RWPE2 (cell line): ENCODE measurements at regions not wholly inside any gene's neighbourhood (a gene's known extent, or its start where the extent isn't known, plus 50 kb on each side); places are given as distances from the start of the nearest gene placed in this dataset.

ENCODE experiments used
- ATAC-seq: fragments of 200-7000 bp; cut with Tn5 transposase; 3 replicates; pipeline ENCODE4 v1.9.1; 2021; ENCODE audit warnings: low read depth
- DNase-seq: peaks from one replicate; pipeline ENCODE4 v3.0.0-alpha.2; 2020; ENCODE audit warnings: low spot score
- H3K27ac ChIP-seq: fragments of 450-650 bp; 2 replicates; pipeline ENCODE4 v1.5.1; 2017; ENCODE audit warnings: mild to moderate bottlenecking; ENCODE audit not compliant: poor library complexity, severe bottlenecking
- H3K27me3 ChIP-seq: fragments of 250-450 bp; sonication (Bioruptor Pico); 2 replicates; pipeline ENCODE4 v1.5.1; 2021; ENCODE audit warnings: mild to moderate bottlenecking, moderate library complexity; ENCODE audit not compliant: insufficient read depth, poor library complexity, severe bottlenecking
- H3K36me3 ChIP-seq: fragments of 250-450 bp; sonication (Bioruptor Pico); 2 replicates; pipeline ENCODE4 v1.5.1; 2020; ENCODE audit warnings: low read depth, mild to moderate bottlenecking, moderate library complexity
- H3K4me1 ChIP-seq: fragments of 250-450 bp; sonication (Bioruptor Pico); 2 replicates; pipeline ENCODE4 v1.5.1; 2021; ENCODE audit warnings: mild to moderate bottlenecking, moderate library complexity; ENCODE audit not compliant: insufficient read depth, poor library complexity, severe bottlenecking
- H3K4me3 ChIP-seq: fragments of 250-450 bp; sonication (Bioruptor Pico); 2 replicates; pipeline ENCODE4 v1.5.1; 2021; ENCODE audit warnings: mild to moderate bottlenecking, moderate library complexity; ENCODE audit not compliant: severe bottlenecking
- H3K9me3 ChIP-seq: fragments of 250-450 bp; sonication (Bioruptor Pico); 2 replicates; pipeline ENCODE4 v1.5.1; 2021; ENCODE audit warnings: mild to moderate bottlenecking, moderate library complexity; ENCODE audit not compliant: severe bottlenecking
- TF ChIP-seq, protein P1 (sequence below): fragments of 450-650 bp; IDR thresholded peaks from one replicate; pipeline ENCODE4 v1.5.1; 2017; ENCODE audit warnings: mild to moderate bottlenecking, moderate library complexity; ENCODE audit not compliant: poor library complexity, severe bottlenecking

DNA sequence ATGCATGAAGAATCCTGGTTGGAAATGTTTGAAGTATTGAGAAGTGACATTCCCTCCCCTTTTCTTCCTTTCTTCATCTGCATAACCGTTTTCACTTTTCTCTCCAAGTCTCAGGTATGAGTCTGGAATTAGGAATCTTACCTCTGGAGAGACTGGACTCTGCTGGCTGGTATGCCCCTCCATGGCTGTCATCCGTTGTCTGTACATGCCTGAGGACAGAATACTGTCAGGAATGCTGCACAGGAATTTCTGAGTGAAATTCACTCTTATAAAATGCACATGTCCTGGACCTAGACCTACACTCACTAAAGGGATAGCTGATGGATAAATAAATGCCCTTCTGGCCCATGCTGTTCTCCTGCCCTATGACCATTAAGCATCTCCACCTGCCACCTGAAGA, 179.5 kb downstream of the MSN start:
- no peaks in the 10 kb centered on the region for H3K9me3 ChIP-seq
- no peaks in the 10 kb centered on the region for H3K4me1 ChIP-seq
- H3K27ac ChIP-seq = no peak overlapping the region
- H3K27me3 ChIP-seq = no peaks in the 10 kb centered on the region
- TF ChIP-seq, protein P1, sequence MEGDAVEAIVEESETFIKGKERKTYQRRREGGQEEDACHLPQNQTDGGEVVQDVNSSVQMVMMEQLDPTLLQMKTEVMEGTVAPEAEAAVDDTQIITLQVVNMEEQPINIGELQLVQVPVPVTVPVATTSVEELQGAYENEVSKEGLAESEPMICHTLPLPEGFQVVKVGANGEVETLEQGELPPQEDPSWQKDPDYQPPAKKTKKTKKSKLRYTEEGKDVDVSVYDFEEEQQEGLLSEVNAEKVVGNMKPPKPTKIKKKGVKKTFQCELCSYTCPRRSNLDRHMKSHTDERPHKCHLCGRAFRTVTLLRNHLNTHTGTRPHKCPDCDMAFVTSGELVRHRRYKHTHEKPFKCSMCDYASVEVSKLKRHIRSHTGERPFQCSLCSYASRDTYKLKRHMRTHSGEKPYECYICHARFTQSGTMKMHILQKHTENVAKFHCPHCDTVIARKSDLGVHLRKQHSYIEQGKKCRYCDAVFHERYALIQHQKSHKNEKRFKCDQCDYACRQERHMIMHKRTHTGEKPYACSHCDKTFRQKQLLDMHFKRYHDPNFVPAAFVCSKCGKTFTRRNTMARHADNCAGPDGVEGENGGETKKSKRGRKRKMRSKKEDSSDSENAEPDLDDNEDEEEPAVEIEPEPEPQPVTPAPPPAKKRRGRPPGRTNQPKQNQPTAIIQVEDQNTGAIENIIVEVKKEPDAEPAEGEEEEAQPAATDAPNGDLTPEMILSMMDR = no peak
- ATAC-seq = peak; percentile 44; the same call in 1 of the 3 replicates
- no peak for DNase-seq
- no peak overlapping the region for H3K4me3 ChIP-seq
- H3K36me3 ChIP-seq = no peaks in the 10 kb centered on the region

DNA sequence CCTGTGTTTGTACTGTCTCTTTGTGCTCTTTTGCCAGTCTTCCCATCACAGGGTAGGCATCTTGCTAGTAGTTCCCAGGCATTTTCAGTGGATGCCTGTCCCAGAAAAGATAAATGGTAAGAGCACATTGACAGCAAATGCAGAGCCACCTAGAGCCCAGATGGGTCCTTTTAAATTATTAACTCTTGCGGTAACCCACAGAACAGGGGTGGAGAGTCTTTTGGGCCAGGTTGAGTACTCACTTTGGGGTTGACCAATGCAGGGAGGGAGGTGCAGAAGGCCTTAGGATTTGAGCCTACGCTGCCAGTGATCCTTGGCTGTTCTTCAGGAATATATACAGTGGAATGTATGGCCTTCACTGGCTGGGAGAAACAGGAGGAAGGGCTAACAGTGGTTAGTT, 173.8 kb downstream of the MSN start:
- no peak for DNase-seq
- H3K27ac ChIP-seq = no peak overlapping the region
- H3K4me1 ChIP-seq = no peaks in the 10 kb centered on the region
- no peak overlapping the region for H3K4me3 ChIP-seq
- no peaks in the 10 kb centered on the region for H3K36me3 ChIP-seq
- TF ChIP-seq, protein P1 = no peak
- ATAC-seq = no peak
- no peaks in the 10 kb centered on the region for H3K9me3 ChIP-seq
- H3K27me3 ChIP-seq = no peaks in the 10 kb centered on the region

DNA sequence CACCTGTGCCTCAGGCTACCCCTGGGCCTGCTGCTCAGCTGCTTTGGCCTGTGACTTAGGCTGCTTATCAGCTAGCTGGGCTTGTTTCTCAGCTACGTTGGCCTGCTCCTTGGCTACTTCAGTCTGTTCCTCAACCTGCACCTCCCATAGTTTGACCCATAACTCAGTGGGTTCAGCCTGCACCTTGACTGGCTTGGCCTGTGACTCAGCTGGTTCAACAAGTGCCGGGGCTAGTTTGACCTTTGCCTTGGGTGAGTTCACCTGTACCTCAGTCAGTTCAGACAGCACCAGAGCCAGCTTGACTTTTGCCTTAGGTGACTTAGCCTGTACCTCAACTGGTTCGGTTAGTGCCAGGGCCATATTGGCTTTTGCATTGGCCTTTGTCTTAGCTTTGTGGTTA, 171.2 kb downstream of the MSN start:
- Histone ChIP-seq H3K9me3 (no peaks in the 10 kb centered on the region), H3K4me3 (no peak overlapping the region), H3K36me3 (no peaks in the 10 kb centered on the region), H3K4me1 (no peaks in the 10 kb centered on the region), H3K27ac (no peak overlapping the region), H3K27me3 (no peaks in the 10 kb centered on the region)
- ATAC-seq (no peak), DNase-seq (no peak)
- TF ChIP-seq, protein P1 = no peak

DNA sequence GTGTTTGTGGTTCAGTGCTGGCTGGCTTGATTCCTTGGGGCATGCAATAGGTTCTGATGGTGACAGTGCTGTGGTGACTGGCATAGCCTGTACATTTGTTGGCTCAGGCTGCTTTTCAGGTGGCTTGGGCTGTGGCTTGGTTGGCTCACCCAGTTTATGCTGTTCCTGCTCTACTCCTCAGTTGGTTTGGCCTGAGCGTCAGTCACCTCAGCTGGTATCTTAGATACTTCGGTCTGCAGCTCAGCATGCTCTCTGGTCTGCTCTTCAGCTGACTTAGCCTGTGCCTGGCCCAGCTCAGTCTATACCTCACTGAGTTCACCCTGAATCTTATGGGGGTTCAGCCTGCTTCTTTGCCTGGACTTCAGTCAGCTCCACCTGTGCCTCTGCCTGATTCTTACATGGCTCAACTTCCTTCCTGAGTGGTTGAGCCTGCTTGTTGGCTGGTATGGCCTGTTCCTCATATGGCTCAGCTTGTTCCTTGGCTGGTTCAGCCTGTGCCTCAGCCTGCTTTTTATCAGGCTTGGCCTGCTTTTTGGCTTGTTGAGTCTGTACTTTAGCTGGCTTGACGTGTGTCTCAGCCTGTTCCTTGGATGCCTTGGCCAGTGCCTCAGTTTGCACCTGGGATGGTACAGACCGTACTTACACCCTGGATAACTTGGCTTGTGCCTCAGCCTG, 170.6 kb downstream of the MSN start:
- Histone ChIP-seq H3K4me3 (no peak overlapping the region), H3K27me3 (no peaks in the 10 kb centered on the region), H3K4me1 (no peaks in the 10 kb centered on the region), H3K36me3 (no peaks in the 10 kb centered on the region), H3K9me3 (no peaks in the 10 kb centered on the region), H3K27ac (no peak overlapping the region)
- TF ChIP-seq, protein P1 = no peak
- DNase-seq (no peak), ATAC-seq (no peak)

DNA sequence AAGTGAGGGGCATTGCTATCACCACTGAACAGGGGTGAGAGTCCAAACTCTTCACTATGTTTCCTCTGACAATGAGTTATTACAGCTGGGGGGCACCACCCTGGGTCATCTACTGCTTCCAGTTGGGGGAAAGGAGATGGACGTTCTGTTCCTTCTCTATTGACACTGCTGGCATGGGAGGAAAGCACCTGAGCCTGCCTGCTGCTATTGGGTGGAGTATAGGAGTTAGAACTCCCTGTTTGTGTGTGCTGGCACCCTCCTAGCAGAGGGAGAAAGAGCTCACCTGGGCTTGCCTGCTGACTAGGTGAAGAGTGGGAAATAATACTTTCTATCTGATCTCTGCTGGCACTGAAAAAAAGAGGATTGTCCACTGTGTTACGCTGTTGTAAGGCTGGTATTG, 163.8 kb downstream of the MSN start:
- H3K36me3 ChIP-seq = no peaks in the 10 kb centered on the region

More for the DNA sequence above, 163.8 kb downstream of the MSN start:
- TF ChIP-seq, protein P1 = no peak
- ATAC-seq (no peak), DNase-seq (no peak)
- Histone ChIP-seq H3K9me3 (no peaks in the 10 kb centered on the region), H3K27me3 (no peaks in the 10 kb centered on the region), H3K4me1 (no peaks in the 10 kb centered on the region), H3K4me3 (no peak overlapping the region), H3K27ac (no peak overlapping the region)
